ENCODE measurements at regions not wholly inside any gene's neighbourhood (a gene's known extent, or its start where the extent isn't known, plus 50 kb on each side); places are given as distances from the start of the nearest gene placed in this dataset.

- TF ChIP-seq EZH2 (IDR thresholded peaks at IDR 0.05; ENCODE audit: insufficient read depth, poor library complexity, severe bottlenecking), result no peak
- no peak for TF ChIP-seq EZH2phosphoT487 (IDR thresholded peaks at IDR 0.05; ENCODE audit: insufficient read depth, low read depth)
Measured at GRCh38 chr3:31250116-31250777, 282.5 kb upstream of the STT3B start.

Data from GM23248 (cell line).